ENCODE measurements at regions not wholly inside any gene's neighbourhood (a gene's known extent, or its start where the extent isn't known, plus 50 kb on each side); places are given as distances from the start of the nearest gene placed in this dataset.
"Not testable (repeated sequence)": the region's sequence is repeated elsewhere in the genome, so short reads cannot be mapped to it uniquely, and the experiment has no call there.

- H3K27ac ChIP-seq (ENCODE audit: low read depth, low read length); H3K4me1 ChIP-seq (ENCODE audit: control insufficient read depth, insufficient read depth, low read length); H3K27me3 ChIP-seq (ENCODE audit: control insufficient read depth, insufficient read depth, low read length); H3K9ac ChIP-seq (ENCODE audit: low read depth, low read length); H3K4me3 ChIP-seq (ENCODE audit: low read depth, low read length); H3K36me3 ChIP-seq (ENCODE audit: control insufficient read depth, insufficient read depth, low read length): not testable (repeated sequence)
- peaks cover 17% of the 10 kb centered on the region for H3K9me3 ChIP-seq (ENCODE audit: control insufficient read depth, insufficient read depth, low read length)
Observed at GRCh38 chr10:42177793-42178689, 460.3 kb downstream of the ZNF33B start.

- peaks cover 22% of the 10 kb centered on the region for H3K9me3 ChIP-seq (ENCODE audit: control insufficient read depth, insufficient read depth, low read length)
- no peak overlapping the region for H3K9ac ChIP-seq (ENCODE audit: low read depth, low read length)
- H3K4me1 ChIP-seq (ENCODE audit: control insufficient read depth, insufficient read depth, low read length) = no peaks in the 10 kb centered on the region
- no peak overlapping the region for H3K4me3 ChIP-seq (ENCODE audit: low read depth, low read length)
- H3K36me3 ChIP-seq (ENCODE audit: control insufficient read depth, insufficient read depth, low read length) = no peaks in the 10 kb centered on the region
- no peaks in the 10 kb centered on the region for H3K27me3 ChIP-seq (ENCODE audit: control insufficient read depth, insufficient read depth, low read length)
- H3K27ac ChIP-seq (ENCODE audit: low read depth, low read length) = no peak overlapping the region
Observed at GRCh38 chr10:42177077-42177792, 461.1 kb downstream of the ZNF33B start.

GRCh38 chr10:42150428-42151061 is 487.8 kb downstream of the ZNF33B start:
- Histone ChIP-seq H3K4me3 (ENCODE audit: low read depth, low read length) (no peak overlapping the region), H3K4me1 (ENCODE audit: control insufficient read depth, insufficient read depth, low read length) (no peaks in the 10 kb centered on the region), H3K27me3 (ENCODE audit: control insufficient read depth, insufficient read depth, low read length) (no peaks in the 10 kb centered on the region), H3K9me3 (ENCODE audit: control insufficient read depth, insufficient read depth, low read length) (peaks cover 48% of the 10 kb centered on the region), H3K36me3 (ENCODE audit: control insufficient read depth, insufficient read depth, low read length) (no peaks in the 10 kb centered on the region), H3K9ac (ENCODE audit: low read depth, low read length) (no peak overlapping the region), H3K27ac (ENCODE audit: low read depth, low read length) (no peak overlapping the region)

GRCh38 chr10:42149722-42150427 is 488.5 kb downstream of the ZNF33B start:
- Histone ChIP-seq H3K27me3 (ENCODE audit: control insufficient read depth, insufficient read depth, low read length) (no peaks in the 10 kb centered on the region), H3K4me1 (ENCODE audit: control insufficient read depth, insufficient read depth, low read length) (no peaks in the 10 kb centered on the region), H3K9ac (ENCODE audit: low read depth, low read length) (no peak overlapping the region), H3K9me3 (ENCODE audit: control insufficient read depth, insufficient read depth, low read length) (peaks cover 45% of the 10 kb centered on the region), H3K4me3 (ENCODE audit: low read depth, low read length) (no peak overlapping the region), H3K27ac (ENCODE audit: low read depth, low read length) (no peak overlapping the region), H3K36me3 (ENCODE audit: control insufficient read depth, insufficient read depth, low read length) (no peaks in the 10 kb centered on the region)

GRCh38 chr10:42149027-42149700 is 489.2 kb downstream of the ZNF33B start:
- Histone ChIP-seq H3K27ac (ENCODE audit: low read depth, low read length) (no peak overlapping the region), H3K27me3 (ENCODE audit: control insufficient read depth, insufficient read depth, low read length) (no peaks in the 10 kb centered on the region), H3K36me3 (ENCODE audit: control insufficient read depth, insufficient read depth, low read length) (no peaks in the 10 kb centered on the region), H3K9ac (ENCODE audit: low read depth, low read length) (no peak overlapping the region), H3K4me1 (ENCODE audit: control insufficient read depth, insufficient read depth, low read length) (no peaks in the 10 kb centered on the region), H3K4me3 (ENCODE audit: low read depth, low read length) (no peak overlapping the region), H3K9me3 (ENCODE audit: control insufficient read depth, insufficient read depth, low read length) (peaks cover 44% of the 10 kb centered on the region)

- H3K9me3 ChIP-seq (ENCODE audit: control insufficient read depth, insufficient read depth, low read length) = peaks cover 42% of the 10 kb centered on the region
Observed at GRCh38 chr10:42146165-42146564, 492.2 kb downstream of the ZNF33B start.

GRCh38 chr10:42138023-42138422 is 500.3 kb downstream of the ZNF33B start:
- not testable (repeated sequence) for H3K4me3 ChIP-seq (ENCODE audit: low read depth, low read length); H3K27ac ChIP-seq (ENCODE audit: low read depth, low read length); H3K9ac ChIP-seq (ENCODE audit: low read depth, low read length); H3K36me3 ChIP-seq (ENCODE audit: control insufficient read depth, insufficient read depth, low read length); H3K27me3 ChIP-seq (ENCODE audit: control insufficient read depth, insufficient read depth, low read length); H3K4me1 ChIP-seq (ENCODE audit: control insufficient read depth, insufficient read depth, low read length)
- peaks cover 15% of the 10 kb centered on the region; the same call in 1 of the 2 replicates for H3K9me3 ChIP-seq (ENCODE audit: control insufficient read depth, insufficient read depth, low read length)

More at GRCh38 chr10:42146165-42146564, 492.2 kb downstream of the ZNF33B start:
- not testable (repeated sequence) for H3K27me3 ChIP-seq (ENCODE audit: control insufficient read depth, insufficient read depth, low read length); H3K36me3 ChIP-seq (ENCODE audit: control insufficient read depth, insufficient read depth, low read length); H3K4me3 ChIP-seq (ENCODE audit: low read depth, low read length); H3K9ac ChIP-seq (ENCODE audit: low read depth, low read length); H3K27ac ChIP-seq (ENCODE audit: low read depth, low read length); H3K4me1 ChIP-seq (ENCODE audit: control insufficient read depth, insufficient read depth, low read length)

GRCh38 chr10:42113158-42113450 is 525.3 kb downstream of the ZNF33B start:
- H3K36me3 ChIP-seq (ENCODE audit: control insufficient read depth, insufficient read depth, low read length) = no peaks in the 10 kb centered on the region
- peaks cover 31% of the 10 kb centered on the region for H3K9me3 ChIP-seq (ENCODE audit: control insufficient read depth, insufficient read depth, low read length)
- no peaks in the 10 kb centered on the region for H3K4me1 ChIP-seq (ENCODE audit: control insufficient read depth, insufficient read depth, low read length)
- H3K27me3 ChIP-seq (ENCODE audit: control insufficient read depth, insufficient read depth, low read length) = no peaks in the 10 kb centered on the region
- no peak overlapping the region for H3K9ac ChIP-seq (ENCODE audit: low read depth, low read length)
- no peak overlapping the region for H3K4me3 ChIP-seq (ENCODE audit: low read depth, low read length)
- H3K27ac ChIP-seq (ENCODE audit: low read depth, low read length) = no peak overlapping the region

GRCh38 chr10:42112331-42113157 is 525.8 kb downstream of the ZNF33B start:
- peaks cover 34% of the 10 kb centered on the region for H3K9me3 ChIP-seq (ENCODE audit: control insufficient read depth, insufficient read depth, low read length)

More at GRCh38 chr10:42112331-42113157, 525.8 kb downstream of the ZNF33B start:
- Histone ChIP-seq H3K4me1 (ENCODE audit: control insufficient read depth, insufficient read depth, low read length) (no peaks in the 10 kb centered on the region), H3K27me3 (ENCODE audit: control insufficient read depth, insufficient read depth, low read length) (no peaks in the 10 kb centered on the region), H3K36me3 (ENCODE audit: control insufficient read depth, insufficient read depth, low read length) (no peaks in the 10 kb centered on the region), H3K4me3 (ENCODE audit: low read depth, low read length) (no peak overlapping the region), H3K27ac (ENCODE audit: low read depth, low read length) (no peak overlapping the region), H3K9ac (ENCODE audit: low read depth, low read length) (no peak overlapping the region)
